EL (cell line): ENCODE measurements at regions not wholly inside any gene's neighbourhood (a gene's known extent, or its start where the extent isn't known, plus 50 kb on each side); places are given as distances from the start of the nearest gene placed in this dataset.

ENCODE experiments used
- DNase-seq: peaks from one replicate; pipeline ENCODE4 v3.0.0-alpha.2; 2016

DNA sequence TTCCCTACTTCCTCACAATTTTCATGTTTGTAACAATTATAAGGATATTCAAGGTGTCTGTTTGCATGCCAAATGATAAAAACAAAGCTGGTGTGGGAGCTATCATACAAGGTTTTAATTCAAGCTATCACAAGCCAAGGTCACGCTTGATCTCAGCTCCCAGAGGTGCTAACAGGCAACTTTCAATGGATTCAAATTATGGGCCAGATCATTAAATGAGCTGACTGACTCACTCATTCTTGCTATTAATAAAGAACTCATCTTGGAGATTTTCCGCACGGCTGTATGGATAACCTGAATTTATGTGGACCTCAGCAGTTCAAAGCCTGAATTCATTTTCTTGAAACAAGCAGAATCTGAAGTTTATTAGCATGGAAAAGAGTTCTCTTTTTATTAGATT is 267.3 kb upstream of the CDH6 start:
- DNase-seq: no peak

DNA sequence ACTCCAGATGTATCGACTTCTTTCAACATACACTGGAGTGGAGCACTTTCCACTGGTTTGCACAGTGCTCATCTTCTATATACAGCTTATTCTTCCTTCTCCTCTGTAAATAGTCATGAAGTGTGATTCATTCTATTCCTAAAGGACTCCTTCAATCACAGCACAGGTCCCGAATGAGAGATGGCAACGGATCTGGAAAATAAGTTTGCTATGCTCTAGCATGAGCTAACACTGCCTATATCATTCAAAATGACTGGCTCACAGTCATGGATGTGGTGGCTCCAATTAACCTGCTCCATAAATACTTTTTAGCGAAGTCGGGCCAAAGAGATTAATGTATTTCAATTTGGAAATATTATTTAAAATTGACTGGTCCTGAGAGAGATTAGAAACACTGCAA is 272.1 kb upstream of the CDH6 start:
- no peak for DNase-seq

DNA sequence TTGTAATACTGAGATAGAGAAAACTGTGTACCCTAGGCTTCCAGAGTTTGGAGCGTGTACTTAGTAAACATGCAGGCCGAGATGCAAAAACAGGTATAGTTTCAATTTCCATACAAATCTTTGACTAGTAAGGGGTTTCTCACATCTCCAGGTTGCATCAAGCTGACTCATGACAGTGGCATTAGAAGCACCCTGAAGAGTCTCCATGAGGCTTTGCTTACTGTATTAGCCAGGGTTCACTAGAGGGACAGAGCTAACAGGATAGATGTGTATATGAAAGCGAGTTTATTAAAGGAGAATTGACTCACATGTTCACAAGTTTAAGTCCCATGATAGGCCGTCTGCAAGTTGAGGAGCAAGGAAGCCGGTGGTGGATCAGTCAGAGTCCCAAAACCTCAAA is 275.3 kb upstream of the CDH6 start:
- no peak for DNase-seq

DNA sequence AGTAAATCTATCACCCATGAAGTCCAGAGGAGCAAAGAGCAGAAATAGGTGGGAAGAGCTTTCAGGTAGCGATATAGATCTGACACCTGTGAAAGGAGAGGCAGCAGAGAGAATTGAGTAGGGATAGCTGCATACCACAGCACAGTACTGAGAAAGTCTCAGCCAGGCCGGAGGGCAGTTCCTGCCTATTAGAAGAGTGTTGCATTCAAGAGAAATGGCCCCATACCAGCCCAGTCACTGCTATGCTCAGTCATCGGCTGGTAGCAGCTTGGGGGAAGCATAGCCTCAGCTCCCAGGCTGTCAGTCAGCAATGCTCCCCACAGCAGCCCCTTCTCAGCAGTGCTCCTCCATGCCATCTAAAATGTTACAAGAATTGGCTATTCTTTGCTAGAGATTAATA is 285.1 kb upstream of the CDH6 start:
- no peak for DNase-seq

DNA sequence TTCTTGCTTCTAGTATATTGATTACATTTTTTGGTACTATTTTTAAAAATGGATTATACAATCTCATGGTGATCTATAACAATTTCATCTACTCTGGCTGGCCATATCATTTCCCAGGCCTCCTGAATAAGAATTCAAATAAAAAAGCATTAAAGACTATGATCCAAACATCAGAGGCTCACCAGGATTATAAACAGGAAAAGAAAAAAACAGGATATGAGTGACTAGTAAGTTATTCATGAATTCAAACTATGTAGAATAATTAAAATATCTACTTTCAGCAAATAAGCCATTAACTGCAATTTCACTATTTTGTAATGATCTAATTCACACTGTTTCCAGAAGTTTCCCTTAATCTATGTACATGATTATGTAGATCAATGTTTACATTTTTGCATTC is 293.1 kb upstream of the CDH6 start:
- DNase-seq: no peak

DNA sequence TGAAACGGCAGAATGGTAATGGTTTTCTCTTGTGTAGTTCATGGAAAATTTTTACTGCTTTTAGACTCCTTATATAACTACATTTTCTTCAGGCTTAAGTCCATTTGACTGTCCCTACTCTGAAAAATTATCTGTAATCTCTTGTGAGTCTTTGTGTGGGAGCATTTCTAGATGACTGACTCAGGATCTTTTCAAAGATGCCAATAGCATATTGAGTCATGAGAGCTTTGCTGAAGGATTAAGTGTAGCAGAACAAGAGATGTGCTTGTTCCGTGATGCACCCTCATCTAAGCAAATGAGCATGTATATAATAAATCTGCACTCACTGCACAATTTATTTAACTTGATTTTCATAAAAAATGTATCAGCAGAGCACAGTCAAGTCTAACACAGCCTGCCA is 298.7 kb upstream of the CDH6 start:
- DNase-seq: no peak

DNA sequence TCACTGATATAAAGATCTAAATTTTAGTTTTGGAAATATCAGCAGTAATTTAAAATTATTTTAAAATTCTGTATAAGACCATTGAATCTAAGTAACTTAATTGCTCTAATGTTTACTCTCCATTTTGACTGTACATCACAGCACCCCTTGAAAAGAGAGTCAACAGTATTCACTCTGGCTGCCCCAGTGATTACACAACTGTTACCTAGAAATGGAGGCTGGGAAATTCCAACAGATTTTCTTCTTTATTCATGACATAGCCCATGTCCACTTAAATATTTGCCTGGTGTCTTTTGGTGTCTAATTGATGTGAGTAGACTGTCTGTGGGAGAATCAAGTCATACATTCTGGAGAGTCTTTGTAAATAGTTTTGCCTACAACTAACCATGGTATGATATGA is 301.8 kb upstream of the CDH6 start:
- no peak for DNase-seq

DNA sequence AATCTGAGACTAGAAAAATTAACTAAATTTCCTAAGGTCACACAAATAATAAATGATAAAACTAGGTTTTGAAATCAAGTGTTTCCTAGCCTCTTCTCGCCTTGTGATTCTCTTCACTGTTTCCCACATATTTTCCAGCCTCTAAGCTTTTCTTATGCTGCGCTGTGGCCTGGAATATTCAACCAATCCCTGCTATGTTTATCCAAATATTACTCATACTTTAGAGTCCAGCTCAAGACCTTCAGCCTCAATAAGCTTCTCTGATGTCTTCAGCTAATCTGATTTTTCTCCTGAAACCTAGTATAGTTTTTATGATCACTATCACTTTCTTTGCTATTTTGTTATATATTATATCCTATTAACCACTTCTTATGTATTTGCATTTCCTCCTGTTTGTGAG is 303.1 kb upstream of the CDH6 start:
- no peak for DNase-seq

DNA sequence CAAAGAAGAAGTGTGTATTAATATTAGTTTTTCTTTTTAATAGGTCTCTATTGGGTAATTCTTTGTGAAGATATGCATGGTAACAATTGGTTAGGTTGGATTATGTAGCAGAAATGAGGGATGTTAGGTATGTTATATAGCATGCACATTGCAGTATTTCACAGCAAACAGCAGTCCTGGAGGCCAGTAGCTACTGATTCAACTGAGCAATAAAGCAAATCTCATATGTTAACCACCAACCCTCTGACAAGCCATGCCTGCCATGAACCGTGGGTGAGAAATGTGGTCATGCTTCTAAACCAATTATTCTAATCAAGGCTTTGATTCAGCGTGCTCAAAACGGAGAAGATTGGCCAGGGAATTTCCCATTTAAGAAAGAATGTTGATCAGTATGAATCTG is 313.0 kb upstream of the CDH6 start:
- no peak for DNase-seq

DNA sequence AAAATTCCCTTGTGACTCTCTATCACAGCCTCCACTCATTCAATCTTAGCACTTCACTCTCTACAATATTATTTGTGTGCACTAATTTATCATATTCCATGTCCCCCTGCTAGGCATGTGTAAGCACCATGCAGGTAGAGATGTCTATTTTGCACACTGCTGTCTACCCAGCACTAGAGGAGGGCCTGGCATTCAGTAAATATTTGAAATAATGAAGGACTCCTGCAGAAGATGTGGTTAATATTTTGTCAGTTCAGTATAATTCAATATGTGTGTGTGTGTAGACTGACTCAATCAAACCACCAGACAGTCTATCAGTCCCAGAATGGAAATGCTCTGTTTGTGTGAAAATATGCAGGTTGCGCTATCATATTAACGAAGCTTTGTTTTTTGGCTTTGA is 313.6 kb upstream of the CDH6 start:
- DNase-seq: no peak

DNA sequence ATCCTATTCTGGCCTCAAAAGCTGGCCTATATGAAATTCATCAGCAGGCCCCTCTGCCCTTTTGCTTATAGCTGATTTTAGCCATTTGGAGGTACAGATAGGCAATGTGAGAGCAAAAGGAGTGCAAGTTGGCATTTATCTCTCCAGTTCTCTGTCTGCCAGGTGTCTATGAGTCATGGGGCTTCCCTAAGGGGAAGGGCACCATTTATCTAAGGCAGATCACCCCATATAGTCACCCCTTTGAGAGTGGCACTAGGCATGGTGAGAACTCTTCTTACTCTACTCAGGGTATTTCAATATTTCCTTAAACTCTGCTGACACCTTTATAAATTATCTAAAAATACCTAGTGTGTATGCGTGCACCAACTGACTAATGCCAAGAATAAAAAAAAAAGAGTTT is 314.7 kb upstream of the CDH6 start:
- no peak for DNase-seq

DNA sequence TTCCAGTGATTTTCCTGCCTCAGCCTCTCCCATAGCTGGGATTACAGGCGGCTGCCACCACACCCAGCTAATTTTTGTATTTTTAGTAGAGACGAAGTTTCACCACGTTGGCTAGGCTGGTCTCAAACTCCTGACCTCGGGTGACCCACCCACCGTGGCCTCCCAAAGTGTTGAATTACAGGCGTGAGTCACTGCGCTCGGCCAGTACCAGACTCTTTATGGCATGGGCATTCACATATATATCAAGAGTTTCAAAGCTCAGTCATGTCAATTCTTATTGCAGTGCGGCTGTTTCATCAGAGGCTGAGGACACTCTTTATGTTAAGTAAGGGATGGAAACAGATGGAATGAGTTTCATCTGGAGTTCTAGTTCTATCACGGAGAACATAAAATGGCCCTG is 315.2 kb upstream of the CDH6 start:
- no peak for DNase-seq

DNA sequence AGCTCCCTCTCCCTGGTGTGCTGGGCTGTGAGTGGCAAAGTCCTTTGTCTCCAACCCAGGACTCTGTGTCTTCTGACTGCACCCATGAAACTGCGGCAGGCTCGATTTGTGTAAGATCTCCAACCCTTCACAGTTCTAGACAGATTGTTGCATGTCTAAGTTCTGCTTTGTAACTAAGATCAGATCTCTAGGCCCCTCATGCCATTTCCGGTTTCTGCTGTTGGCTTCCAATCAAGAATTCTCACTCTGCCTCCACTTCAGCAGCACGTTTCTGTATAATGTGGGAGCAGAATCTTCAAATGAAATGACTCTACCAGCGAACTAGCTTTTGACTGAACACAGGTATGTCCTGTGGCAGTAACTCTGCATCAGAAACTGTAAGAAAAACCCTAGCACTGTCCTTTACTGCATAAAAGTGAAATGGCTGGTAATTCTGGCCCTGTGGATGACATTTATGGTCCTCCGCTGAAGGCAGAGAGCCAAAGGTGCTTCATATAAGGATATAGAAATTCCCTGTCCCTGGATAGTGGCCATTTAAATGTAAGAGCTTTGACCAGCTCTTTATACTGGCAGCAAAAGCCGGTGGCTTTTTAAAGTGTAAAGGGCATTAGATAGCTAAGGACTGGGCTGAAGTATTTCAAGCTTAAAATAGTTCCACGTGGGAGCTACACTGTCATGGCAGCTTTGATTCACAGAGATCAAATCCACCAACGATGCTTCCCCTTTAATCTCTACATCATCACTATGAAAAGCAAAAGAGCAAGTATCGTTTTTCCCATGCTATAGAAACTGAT is 319.0 kb upstream of the CDH6 start:
- no peak for DNase-seq

DNA sequence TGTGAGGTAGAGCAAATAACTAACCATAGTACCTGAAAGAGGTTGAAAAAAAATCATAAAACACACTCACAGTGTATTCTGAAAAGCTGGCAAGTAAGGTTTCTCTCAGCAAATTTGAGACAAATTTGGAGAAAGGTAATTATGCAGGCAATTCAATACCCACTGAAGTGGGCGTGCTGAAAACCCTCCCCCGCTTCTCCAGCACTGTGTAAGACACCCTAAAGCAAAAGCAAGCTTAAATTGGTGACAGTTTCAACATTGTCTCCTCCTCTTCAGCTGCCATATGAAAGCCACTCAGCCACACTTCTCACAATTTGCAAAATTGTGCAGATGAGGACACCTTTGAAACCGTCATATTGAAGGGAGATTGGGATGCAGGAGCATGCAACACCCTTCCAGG is 322.3 kb upstream of the CDH6 start:
- no peak for DNase-seq

DNA sequence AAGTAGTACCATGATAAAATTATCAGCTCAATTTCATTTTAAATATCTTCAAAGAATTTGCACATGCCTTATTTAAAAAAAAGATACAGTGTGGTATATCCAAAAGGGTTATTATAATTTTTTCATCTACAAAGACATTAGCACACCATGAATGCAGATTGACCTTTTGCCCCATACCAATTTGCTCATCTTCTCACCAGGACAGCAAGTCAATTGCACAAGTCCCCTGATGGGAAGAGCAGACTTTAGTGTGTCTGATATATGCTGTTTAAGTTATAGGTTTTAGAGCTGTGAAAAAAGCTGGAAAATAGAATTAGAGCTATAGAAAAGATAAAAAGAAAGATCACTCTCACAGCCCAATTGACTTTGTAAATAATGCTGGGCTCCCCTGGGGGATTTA is 325.8 kb upstream of the CDH6 start:
- DNase-seq: no peak

DNA sequence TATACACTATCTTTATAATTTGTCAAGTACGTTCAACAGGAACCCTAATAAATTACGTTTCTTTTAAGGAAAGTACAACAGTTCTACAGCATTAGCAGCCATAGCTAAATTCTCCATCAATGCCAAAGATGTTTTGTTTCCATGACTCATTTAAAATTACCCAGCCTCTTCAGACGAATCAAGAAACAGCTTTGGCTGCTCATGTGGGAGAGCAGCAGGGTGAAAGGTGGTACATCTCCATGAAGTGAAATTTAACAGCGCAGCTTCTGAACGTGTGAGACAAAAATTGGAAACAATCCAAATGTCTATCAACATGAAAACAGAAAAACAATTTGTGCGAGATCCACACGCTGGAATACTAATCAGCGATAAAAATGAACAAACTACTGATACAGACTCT is 327.3 kb upstream of the CDH6 start:
- no peak for DNase-seq

DNA sequence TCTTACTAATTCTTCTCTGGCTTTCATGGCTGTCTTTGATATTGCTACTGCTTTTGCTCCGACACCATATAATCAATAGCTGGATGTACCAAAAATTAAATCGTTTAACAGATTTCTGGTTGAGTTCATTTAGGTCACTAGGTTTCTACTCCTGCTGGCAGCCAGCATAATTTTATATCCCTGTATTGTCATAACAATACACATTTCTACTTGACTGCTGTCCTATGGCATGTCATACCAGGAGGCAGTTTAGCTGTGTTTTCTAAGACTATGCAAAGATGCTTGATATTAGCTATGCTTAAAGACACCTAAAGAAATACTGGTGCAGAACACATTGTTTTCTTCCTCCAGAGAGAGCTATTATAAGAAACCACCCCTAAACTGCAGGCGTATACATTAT is 337.2 kb upstream of the CDH6 start:
- DNase-seq: no peak

DNA sequence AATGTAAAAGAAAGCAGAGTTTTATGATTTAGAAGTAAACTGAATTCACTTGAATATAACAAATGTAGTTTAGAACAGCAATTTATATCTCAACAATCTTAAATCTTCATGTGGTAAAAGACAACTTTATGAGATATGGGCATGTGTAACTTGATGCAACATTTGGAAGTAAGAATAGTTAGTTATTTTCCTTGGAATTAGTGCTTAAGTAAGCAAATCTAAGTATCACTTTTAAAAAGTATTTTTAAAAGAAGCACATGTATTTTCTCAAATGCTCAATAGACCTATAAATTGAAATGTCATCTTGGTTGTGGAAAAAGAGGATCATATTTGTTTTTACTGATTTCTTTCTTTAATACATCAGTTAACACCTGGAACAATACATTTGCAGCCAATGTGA is 340.3 kb upstream of the CDH6 start:
- DNase-seq: no peak

DNA sequence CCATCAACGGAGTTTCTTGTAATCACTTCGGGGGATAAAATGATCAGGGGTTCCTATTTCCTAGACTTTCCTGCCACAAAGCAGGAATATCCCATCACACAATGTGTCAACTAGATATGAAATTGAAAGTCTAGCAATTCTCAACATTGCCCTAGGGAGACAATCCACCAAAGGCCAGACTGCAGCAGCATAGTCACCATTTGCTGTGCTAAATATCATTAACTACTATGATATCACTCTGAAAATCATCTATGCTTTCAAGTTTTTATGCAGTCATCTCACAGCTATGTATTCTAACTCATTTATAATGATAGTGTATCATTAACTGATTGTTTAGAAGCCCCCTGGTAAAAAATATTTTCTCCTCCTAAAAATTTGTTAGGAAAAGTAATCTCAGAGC is 342.6 kb upstream of the CDH6 start:
- DNase-seq: no peak

DNA sequence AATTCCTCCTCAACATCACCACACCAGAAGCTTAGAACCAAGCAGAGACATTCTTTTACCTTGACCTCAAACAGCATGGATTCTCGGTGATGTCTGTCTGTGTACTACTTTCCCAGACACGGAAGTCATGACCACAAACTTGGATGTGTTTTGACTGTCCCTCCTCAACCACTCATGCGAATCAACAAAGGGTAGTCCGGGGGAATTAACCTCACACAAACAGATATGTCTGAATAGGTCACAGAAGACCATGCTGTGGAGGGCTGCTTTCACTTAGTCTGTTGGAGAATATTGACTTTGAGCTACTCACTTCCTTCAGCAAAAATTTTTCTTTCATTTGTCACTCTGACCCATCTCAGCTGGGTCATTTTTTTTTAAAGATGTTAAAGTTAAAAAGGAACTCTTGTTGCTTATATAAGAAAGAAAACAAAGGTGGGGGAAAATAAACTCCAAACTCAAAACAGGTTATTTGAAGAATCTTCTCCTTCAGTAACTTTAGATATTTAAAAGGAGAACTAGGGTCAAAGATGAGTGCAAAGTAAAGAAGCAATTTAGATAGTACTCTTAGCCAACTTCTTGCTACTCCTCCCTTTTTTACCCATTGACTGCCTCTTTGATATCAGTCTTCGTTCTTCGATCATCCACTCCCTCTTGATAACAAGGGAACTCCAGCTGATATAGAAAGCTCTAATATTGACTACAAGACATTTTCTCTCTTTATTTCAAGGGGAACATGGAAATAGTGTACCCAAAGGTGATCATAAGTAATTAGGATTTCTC is 343.4 kb upstream of the CDH6 start:
- no peak for DNase-seq

DNA sequence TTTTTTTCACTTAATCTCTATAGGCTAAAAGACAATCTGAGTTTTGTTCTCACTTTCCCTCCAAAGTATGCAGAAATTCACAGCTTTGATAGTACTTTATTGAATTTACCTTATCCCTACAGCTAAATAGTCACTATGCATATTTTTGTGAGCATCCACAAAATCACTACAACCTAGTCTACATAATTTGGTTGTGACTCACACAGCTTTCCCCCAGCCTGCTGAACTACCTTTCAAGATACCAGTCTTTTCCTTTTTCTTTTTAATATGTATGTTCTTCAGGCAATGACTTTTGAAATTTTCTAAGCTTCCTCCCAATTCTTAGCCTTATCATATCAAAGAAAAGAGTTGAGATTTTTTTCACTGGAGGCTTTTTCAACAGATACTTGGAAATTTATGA is 347.3 kb upstream of the CDH6 start:
- no peak for DNase-seq

DNA sequence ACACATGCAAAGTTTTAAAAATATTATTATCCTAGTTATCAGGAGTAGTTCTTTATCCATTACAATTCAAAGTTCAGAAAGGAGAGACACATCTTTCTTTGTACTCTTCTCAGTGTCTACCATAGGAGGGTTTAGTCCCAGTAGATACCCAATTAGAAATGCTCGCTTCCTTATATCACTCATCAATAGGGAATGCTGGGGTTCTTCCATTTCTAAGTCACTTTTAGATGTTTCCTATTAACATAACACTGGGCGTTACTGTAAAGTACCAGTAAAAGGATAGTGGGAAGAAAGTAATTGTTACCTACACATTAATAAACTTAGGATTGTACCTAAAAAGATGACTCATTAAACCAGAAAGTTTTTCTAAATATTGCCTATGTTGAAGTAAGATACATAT is 348.3 kb upstream of the CDH6 start:
- no peak for DNase-seq

DNA sequence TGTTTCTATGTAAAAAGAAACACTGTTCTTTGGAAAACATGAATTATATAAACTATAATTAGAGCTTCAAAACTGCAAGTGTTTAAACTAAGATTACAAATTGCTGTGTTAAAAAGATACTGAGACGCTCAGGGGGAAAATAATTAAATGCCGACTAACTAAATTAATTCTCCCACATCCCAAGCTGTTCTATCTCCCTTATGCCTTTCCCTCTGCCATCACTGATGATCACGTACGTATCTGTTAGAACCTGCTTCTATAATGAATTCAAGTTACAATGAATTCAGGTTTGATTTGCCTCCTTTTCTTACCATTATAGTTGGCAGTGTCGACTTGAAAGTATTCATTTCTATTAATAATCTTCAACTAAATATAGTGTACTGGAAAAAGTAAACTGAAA is 349.9 kb upstream of the CDH6 start:
- no peak for DNase-seq

DNA sequence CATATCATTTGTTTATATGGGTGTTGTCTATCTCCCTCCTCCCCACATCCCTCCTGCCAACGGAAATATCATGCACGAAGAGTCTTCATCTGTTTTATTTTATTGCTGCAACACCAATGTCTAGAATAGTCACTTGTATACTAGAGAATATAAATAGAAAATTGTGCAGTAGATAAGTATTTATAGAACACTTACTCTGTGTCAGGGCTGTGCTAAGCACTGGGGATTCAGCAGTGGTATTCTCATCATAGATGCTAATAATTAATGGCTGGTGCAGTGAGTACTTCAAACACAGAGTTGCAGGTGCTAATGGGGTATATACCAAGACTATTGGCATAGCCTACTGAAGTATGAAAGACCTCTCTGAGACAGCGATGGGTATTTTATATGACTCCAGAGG is 353.5 kb upstream of the CDH6 start:
- DNase-seq: no peak

DNA sequence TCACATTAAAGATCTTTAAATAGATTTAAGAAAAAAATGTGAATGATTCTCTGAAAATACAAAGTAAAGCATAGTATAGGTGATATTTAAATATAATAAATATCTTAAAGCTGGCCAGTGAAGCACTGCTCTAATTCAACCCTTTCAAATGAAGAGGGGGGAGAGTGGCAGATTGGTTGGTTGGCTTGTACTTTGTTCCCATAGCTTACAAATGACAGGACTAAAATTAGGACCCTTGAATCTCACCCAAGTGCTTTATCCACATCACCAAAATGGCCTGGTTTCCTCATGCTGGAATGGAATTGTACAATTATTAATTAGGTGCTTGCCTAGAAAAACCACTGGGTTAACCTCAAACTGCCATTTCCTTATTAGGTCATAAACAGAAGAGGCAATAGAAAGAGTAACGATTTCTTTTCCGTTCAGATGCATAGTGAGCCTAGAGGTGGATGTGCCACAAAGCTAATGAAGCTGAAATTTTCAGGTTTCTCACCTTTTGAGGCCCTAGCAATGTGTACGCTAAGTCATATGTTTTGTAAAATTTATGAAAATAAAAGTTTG is 354.5 kb upstream of the CDH6 start:
- no peak for DNase-seq
